GM06990 (cell line): ENCODE measurements at regions not wholly inside any gene's neighbourhood (a gene's known extent, or its start where the extent isn't known, plus 50 kb on each side); places are given as distances from the start of the nearest gene placed in this dataset.

Experiments
- DNase-seq: peaks from one replicate; pipeline ENCODE4 v3.0.0-alpha.2; 2011; ENCODE audit not compliant: insufficient read length; ENCODE audit errors: extremely low read depth
- H3K27me3 ChIP-seq: replicated peaks from 2 replicates; pipeline ENCODE4 v1.6.0; 2011; ENCODE audit warnings: low read length; ENCODE audit not compliant: control insufficient read depth, insufficient read depth
- H3K36me3 ChIP-seq: 2 replicates; pipeline ENCODE4 v1.5.1; 2011; ENCODE audit warnings: low read length; ENCODE audit not compliant: control insufficient read depth, insufficient read depth
- H3K4me3 ChIP-seq: replicated peaks from 2 replicates; pipeline ENCODE4 v1.5.1; 2011; ENCODE audit warnings: low read depth, mild to moderate bottlenecking, control low read depth, low read length
- CTCF ChIP-seq: IDR thresholded peaks from 2 replicates; pipeline ENCODE4 v1.5.1; 2011; ENCODE audit warnings: low read length, control low read depth, mild to moderate bottlenecking, inconsistent platforms; ENCODE audit not compliant: insufficient read depth, poor library complexity, severe bottlenecking

- no peak overlapping the region for H3K4me3 ChIP-seq
- H3K27me3 ChIP-seq = no peaks in the 10 kb centered on the region
- no peak for TF ChIP-seq CTCF
- no peaks in the 10 kb centered on the region for H3K36me3 ChIP-seq
- no peak for DNase-seq
Observed at GRCh38 chr7:115864082-115864481, 166.5 kb downstream of the TFEC start.

GRCh38 chr7:115851291-115851690 lies 179.3 kb downstream of the TFEC start:
- H3K4me3 ChIP-seq = no peak overlapping the region
- TF ChIP-seq CTCF = peak; percentile 43
- no peaks in the 10 kb centered on the region for H3K27me3 ChIP-seq
- H3K36me3 ChIP-seq = no peaks in the 10 kb centered on the region
- DNase-seq = no peak

DNA sequence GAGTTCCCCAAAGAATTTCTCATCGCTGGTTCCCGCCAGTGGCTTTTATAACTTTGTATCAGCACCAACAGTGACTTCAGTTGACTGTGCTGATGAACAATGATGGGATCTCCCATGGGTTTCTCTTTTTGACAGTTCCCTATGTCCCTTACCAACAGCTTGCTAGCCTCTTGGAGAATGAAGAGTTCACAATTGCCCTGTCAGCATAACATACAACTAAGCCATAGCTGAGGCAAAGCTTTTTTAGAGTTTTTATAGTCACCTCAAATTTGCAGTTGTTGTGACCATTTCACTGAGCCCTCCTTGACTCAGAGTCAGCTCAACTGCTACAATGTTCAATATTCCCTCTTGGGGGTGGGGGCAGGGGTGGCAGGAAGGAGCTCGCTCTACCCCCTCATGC lies 179.8 kb downstream of the TFEC start:
- Histone ChIP-seq H3K4me3 (no peak overlapping the region), H3K36me3 (no peaks in the 10 kb centered on the region), H3K27me3 (no peaks in the 10 kb centered on the region)
- no peak for TF ChIP-seq CTCF
- DNase-seq = no peak

- no peak for DNase-seq
- no peak for TF ChIP-seq CTCF
- Histone ChIP-seq H3K27me3 (no peaks in the 10 kb centered on the region), H3K36me3 (no peaks in the 10 kb centered on the region), H3K4me3 (no peak overlapping the region)
Observed at GRCh38 chr7:115844857-115845256, 185.7 kb downstream of the TFEC start.

GRCh38 chr7:115840702-115841101 lies 189.9 kb downstream of the TFEC start:
- no peaks in the 10 kb centered on the region for H3K27me3 ChIP-seq
- H3K36me3 ChIP-seq = no peaks in the 10 kb centered on the region
- no peak for DNase-seq
- TF ChIP-seq CTCF = no peak
- H3K4me3 ChIP-seq = no peak overlapping the region

- no peak for TF ChIP-seq CTCF
- Histone ChIP-seq H3K4me3 (no peak overlapping the region), H3K36me3 (no peaks in the 10 kb centered on the region), H3K27me3 (no peaks in the 10 kb centered on the region)
- DNase-seq = no peak
Observed at GRCh38 chr7:115838829-115839228, 191.7 kb downstream of the TFEC start.
